ENCODE measurements at regions not wholly inside any gene's neighbourhood (a gene's known extent, or its start where the extent isn't known, plus 50 kb on each side); places are given as distances from the start of the nearest gene placed in this dataset.
"Not testable (repeated sequence)": the region's sequence is repeated elsewhere in the genome, so short reads cannot be mapped to it uniquely, and the experiment has no call there.

DNA sequence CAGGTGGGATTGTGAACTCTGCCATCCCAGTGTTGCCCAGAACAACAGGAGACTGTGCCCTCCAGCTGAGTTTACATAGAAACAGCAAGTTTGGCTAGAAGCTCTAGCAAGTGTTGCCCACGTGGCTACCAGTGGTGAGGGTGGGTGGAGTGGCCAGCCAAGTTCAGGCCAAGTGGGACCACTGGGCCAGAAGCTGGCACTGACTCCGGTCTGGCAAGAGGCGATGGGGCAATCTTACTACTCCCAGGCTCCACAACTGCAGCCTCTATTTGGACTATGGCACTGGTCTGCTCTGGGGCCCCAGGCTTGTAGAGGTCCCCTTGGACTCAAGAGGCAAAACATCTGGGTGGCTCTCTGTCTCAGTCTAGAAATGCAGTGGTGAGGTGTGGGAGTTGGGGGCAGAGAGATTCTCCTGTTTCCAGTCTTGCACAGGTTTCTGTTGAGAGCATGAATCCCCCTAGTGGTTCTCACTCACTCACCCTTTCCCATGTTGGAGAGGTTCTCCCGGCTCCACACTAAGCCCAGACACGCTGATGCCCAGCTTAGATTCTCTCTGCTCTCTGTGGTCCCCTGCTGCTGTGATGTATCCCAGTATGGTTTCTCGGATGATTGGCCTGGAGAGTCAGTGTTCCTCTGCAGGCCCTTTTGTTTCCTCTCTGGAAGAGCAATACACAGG, 615.3 kb downstream of the PDHA2 start (continued):
- TF ChIP-seq, protein P1, sequence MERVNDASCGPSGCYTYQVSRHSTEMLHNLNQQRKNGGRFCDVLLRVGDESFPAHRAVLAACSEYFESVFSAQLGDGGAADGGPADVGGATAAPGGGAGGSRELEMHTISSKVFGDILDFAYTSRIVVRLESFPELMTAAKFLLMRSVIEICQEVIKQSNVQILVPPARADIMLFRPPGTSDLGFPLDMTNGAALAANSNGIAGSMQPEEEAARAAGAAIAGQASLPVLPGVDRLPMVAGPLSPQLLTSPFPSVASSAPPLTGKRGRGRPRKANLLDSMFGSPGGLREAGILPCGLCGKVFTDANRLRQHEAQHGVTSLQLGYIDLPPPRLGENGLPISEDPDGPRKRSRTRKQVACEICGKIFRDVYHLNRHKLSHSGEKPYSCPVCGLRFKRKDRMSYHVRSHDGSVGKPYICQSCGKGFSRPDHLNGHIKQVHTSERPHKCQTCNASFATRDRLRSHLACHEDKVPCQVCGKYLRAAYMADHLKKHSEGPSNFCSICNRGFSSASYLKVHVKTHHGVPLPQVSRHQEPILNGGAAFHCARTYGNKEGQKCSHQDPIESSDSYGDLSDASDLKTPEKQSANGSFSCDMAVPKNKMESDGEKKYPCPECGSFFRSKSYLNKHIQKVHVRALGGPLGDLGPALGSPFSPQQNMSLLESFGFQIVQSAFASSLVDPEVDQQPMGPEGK (CRISPR knock-in tag; IDR thresholded peaks at IDR 0.05; ENCODE audit: borderline replicate concordance): no peak
- TF ChIP-seq TCF4 (CRISPR knock-in tag; IDR thresholded peaks at IDR 0.05; ENCODE audit: borderline replicate concordance) (no peak), ZFP30 (CRISPR knock-in tag; IDR thresholded peaks at IDR 0.05) (no peak), ZNF565 (CRISPR knock-in tag; conservative IDR thresholded peaks at IDR 0.05; ENCODE audit: low read depth) (no peak)
- TF ChIP-seq, protein P2, sequence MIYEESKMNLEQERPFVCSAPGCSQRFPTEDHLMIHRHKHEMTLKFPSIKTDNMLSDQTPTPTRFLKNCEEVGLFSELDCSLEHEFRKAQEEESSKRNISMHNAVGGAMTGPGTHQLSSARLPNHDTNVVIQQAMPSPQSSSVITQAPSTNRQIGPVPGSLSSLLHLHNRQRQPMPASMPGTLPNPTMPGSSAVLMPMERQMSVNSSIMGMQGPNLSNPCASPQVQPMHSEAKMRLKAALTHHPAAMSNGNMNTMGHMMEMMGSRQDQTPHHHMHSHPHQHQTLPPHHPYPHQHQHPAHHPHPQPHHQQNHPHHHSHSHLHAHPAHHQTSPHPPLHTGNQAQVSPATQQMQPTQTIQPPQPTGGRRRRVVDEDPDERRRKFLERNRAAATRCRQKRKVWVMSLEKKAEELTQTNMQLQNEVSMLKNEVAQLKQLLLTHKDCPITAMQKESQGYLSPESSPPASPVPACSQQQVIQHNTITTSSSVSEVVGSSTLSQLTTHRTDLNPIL (CRISPR knock-in tag; IDR thresholded peaks at IDR 0.05; ENCODE audit: low read depth): no peak
- TF ChIP-seq, protein P3, sequence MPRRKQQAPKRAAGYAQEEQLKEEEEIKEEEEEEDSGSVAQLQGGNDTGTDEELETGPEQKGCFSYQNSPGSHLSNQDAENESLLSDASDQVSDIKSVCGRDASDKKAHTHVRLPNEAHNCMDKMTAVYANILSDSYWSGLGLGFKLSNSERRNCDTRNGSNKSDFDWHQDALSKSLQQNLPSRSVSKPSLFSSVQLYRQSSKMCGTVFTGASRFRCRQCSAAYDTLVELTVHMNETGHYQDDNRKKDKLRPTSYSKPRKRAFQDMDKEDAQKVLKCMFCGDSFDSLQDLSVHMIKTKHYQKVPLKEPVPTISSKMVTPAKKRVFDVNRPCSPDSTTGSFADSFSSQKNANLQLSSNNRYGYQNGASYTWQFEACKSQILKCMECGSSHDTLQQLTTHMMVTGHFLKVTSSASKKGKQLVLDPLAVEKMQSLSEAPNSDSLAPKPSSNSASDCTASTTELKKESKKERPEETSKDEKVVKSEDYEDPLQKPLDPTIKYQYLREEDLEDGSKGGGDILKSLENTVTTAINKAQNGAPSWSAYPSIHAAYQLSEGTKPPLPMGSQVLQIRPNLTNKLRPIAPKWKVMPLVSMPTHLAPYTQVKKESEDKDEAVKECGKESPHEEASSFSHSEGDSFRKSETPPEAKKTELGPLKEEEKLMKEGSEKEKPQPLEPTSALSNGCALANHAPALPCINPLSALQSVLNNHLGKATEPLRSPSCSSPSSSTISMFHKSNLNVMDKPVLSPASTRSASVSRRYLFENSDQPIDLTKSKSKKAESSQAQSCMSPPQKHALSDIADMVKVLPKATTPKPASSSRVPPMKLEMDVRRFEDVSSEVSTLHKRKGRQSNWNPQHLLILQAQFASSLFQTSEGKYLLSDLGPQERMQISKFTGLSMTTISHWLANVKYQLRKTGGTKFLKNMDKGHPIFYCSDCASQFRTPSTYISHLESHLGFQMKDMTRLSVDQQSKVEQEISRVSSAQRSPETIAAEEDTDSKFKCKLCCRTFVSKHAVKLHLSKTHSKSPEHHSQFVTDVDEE (CRISPR knock-in tag; IDR thresholded peaks at IDR 0.05): no peak

DNA sequence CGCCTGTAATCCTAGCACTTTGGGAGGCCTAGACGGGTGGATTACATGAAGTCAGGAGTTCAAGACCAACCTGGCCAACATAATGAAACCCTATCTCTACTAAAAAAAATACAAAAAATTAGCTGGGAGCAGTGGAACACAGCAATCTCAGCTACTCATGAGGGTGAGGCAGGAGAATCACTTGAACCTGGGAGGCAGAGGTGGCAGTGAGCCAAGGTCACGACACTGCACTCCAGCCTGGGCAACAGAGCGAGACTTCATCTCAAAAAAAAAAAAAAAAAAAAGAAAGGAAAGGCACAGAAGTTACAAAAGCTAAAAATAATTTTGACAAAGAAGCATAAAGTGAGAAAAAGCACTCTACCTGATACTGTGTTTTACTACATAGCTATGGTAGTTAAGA, 618.1 kb downstream of the PDHA2 start:
- not testable (repeated sequence) for ATAC-seq

DNA sequence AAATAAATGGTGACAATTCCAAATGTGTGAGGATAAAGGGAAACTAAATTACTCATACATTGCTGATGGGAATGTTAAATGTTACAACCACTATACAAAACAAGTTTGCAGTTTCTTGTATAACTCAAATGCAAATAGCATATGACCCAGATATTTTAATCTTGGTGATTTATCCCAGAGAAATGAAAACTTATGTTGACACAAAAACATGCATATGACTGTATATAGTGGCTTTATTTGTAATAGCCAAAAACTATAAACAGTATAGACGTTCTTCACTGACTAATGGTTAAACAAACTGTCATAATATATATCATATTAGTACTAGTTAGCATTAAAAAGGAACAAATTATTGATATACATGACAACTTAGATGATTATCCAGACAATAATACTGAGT, 619.2 kb downstream of the PDHA2 start:
- no peak for ATAC-seq
- no peak for TF ChIP-seq GLIS3 (CRISPR knock-in tag; IDR thresholded peaks at IDR 0.05)
- no peak for TF ChIP-seq ZNF8 (CRISPR knock-in tag; IDR thresholded peaks at IDR 0.05)
- TF ChIP-seq RARB (CRISPR knock-in tag; IDR thresholded peaks at IDR 0.05): no peak
- no peak for TF ChIP-seq CSDC2 (CRISPR knock-in tag; IDR thresholded peaks at IDR 0.05)
- TF ChIP-seq, protein P4, sequence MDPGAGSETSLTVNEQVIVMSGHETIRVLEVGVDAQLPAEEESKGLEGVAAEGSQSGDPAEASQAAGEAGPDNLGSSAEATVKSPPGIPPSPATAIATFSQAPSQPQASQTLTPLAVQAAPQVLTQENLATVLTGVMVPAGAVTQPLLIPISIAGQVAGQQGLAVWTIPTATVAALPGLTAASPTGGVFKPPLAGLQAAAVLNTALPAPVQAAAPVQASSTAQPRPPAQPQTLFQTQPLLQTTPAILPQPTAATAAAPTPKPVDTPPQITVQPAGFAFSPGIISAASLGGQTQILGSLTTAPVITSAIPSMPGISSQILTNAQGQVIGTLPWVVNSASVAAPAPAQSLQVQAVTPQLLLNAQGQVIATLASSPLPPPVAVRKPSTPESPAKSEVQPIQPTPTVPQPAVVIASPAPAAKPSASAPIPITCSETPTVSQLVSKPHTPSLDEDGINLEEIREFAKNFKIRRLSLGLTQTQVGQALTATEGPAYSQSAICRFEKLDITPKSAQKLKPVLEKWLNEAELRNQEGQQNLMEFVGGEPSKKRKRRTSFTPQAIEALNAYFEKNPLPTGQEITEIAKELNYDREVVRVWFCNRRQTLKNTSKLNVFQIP (CRISPR knock-in tag; IDR thresholded peaks at IDR 0.05; ENCODE audit: borderline replicate concordance, low read depth): no peak
- no peak for TF ChIP-seq ZNF565 (CRISPR knock-in tag; conservative IDR thresholded peaks at IDR 0.05; ENCODE audit: low read depth)
- TF ChIP-seq ZFP30 (CRISPR knock-in tag; IDR thresholded peaks at IDR 0.05): no peak
- no peak for TF ChIP-seq ZFP3 (CRISPR knock-in tag; IDR thresholded peaks at IDR 0.05)
- no peak for TF ChIP-seq PPARA (CRISPR knock-in tag; IDR thresholded peaks at IDR 0.05; ENCODE audit: borderline replicate concordance)
- TF ChIP-seq TOX (CRISPR knock-in tag; IDR thresholded peaks at IDR 0.05; ENCODE audit: borderline replicate concordance): no peak
- no peak for TF ChIP-seq TCF4 (CRISPR knock-in tag; IDR thresholded peaks at IDR 0.05; ENCODE audit: borderline replicate concordance)
- no peak for TF ChIP-seq ARNTL (CRISPR knock-in tag; IDR thresholded peaks at IDR 0.05; ENCODE audit: borderline replicate concordance, low read depth)

DNA sequence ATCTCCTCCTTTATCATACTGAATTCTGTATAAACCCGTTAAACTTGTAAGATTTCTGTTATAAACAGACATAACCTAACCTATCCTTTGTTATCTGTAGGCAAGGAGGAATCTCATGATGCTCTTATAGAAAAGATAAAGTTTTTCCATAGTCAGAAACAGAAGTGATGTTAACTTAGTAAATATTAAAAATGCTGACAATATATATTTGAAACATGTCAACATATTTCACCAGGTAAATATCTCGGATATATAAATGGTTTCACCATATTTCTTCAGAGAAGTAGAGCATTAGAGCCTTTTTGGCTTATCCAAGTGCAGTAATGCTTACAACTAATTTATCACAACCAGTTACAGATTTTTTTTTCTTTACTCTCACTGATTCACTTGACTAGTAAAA, 625.9 kb downstream of the PDHA2 start:
- TF ChIP-seq, protein P4 (CRISPR knock-in tag; IDR thresholded peaks at IDR 0.05; ENCODE audit: borderline replicate concordance, low read depth): no peak
- TF ChIP-seq ESRRG (CRISPR knock-in tag; IDR thresholded peaks at IDR 0.05): no peak
- TF ChIP-seq ZNF8 (CRISPR knock-in tag; IDR thresholded peaks at IDR 0.05): no peak
- TF ChIP-seq, protein P3 (CRISPR knock-in tag; IDR thresholded peaks at IDR 0.05): no peak
- TF ChIP-seq PPARA (CRISPR knock-in tag; IDR thresholded peaks at IDR 0.05; ENCODE audit: borderline replicate concordance): no peak
- no peak for TF ChIP-seq TCF4 (CRISPR knock-in tag; IDR thresholded peaks at IDR 0.05; ENCODE audit: borderline replicate concordance)
- ATAC-seq: no peak
